ENCODE measurements at regions not wholly inside any gene's neighbourhood (a gene's known extent, or its start where the extent isn't known, plus 50 kb on each side); places are given as distances from the start of the nearest gene placed in this dataset.

- Histone ChIP-seq H3K36me3 (ENCODE audit: control insufficient read depth, insufficient read depth, low read length) (no peaks in the 10 kb centered on the region), H3K27me3 (ENCODE audit: control insufficient read depth, insufficient read depth, low read length, poor library complexity, severe bottlenecking) (no peaks in the 10 kb centered on the region), H3K9me3 (ENCODE audit: control insufficient read depth, low read length) (no peaks in the 10 kb centered on the region), H3K27ac (ENCODE audit: low read depth, low read length) (no peak overlapping the region), H3K9ac (ENCODE audit: extremely low read depth, low read length, poor library complexity, severe bottlenecking) (no peak overlapping the region), H3K4me1 (ENCODE audit: control insufficient read depth, insufficient read depth, low read length) (no peaks in the 10 kb centered on the region), H3K4me3 (ENCODE audit: low read length) (no peak overlapping the region)
- DNase-seq = no peak
- no peaks in the 10 kb centered on the region for H3K27me3 Mint-ChIP-seq (ENCODE audit: insufficient read depth)
- H3K36me3 Mint-ChIP-seq (ENCODE audit: low read depth) = no peaks in the 10 kb centered on the region
- H3K27ac Mint-ChIP-seq = no peak overlapping the region
- H3K4me3 Mint-ChIP-seq = no peak overlapping the region
- WGBS, 2 experiments (ENCODE audit: insufficient coverage in 1 of 2, insufficient read length in 1 of 2) = 95 to 96% methylated on average over 10 to 31 of the region's 31 CpGs
- peaks cover 12% of the 10 kb centered on the region for H3K9me3 Mint-ChIP-seq
- no peaks in the 10 kb centered on the region for H3K4me1 Mint-ChIP-seq
- no peak for TF ChIP-seq CTCF (conservative IDR thresholded peaks at IDR 0.05)
These were observed 514.5 kb upstream of the GJE1 start for GRCh38 chr6:141618180-141618581.

GRCh38 chr6:141610741-141611140 lies 522.0 kb upstream of the GJE1 start:
- Mint-ChIP-seq H3K4me1 (no peaks in the 10 kb centered on the region), H3K9me3 (peaks cover 24% of the 10 kb centered on the region), H3K36me3 (ENCODE audit: low read depth) (no peaks in the 10 kb centered on the region), H3K27ac (no peak overlapping the region), H3K27me3 (ENCODE audit: insufficient read depth) (no peaks in the 10 kb centered on the region), H3K4me3 (no peak overlapping the region)
- H3K4me1 ChIP-seq (ENCODE audit: control insufficient read depth, insufficient read depth, low read length) = no peaks in the 10 kb centered on the region
- H3K27me3 ChIP-seq (ENCODE audit: control insufficient read depth, insufficient read depth, low read length, poor library complexity, severe bottlenecking) = no peaks in the 10 kb centered on the region
- no peak overlapping the region for H3K4me3 ChIP-seq (ENCODE audit: low read length)
- H3K9ac ChIP-seq (ENCODE audit: extremely low read depth, low read length, poor library complexity, severe bottlenecking) = no peak overlapping the region
- 81% methylated on average over 4 to 5 of the region's 5 CpGs for WGBS, 2 experiments (ENCODE audit: insufficient coverage in 1 of 2, insufficient read length in 1 of 2)
- DNase-seq = peak; percentile 52
- H3K9me3 ChIP-seq (ENCODE audit: control insufficient read depth, low read length) = peaks cover 27% of the 10 kb centered on the region
- no peak overlapping the region for H3K27ac ChIP-seq (ENCODE audit: low read depth, low read length)
- peak; percentile 70 for TF ChIP-seq CTCF (conservative IDR thresholded peaks at IDR 0.05)
- H3K36me3 ChIP-seq (ENCODE audit: control insufficient read depth, insufficient read depth, low read length) = no peaks in the 10 kb centered on the region

GRCh38 chr6:141607956-141608355 lies 524.8 kb upstream of the GJE1 start:
- H3K9me3 Mint-ChIP-seq = peaks cover 34% of the 10 kb centered on the region
- TF ChIP-seq CTCF (conservative IDR thresholded peaks at IDR 0.05) = no peak
- no peaks in the 10 kb centered on the region for H3K36me3 ChIP-seq (ENCODE audit: control insufficient read depth, insufficient read depth, low read length)
- no peaks in the 10 kb centered on the region for H3K36me3 Mint-ChIP-seq (ENCODE audit: low read depth)
- 79 to 98% methylated on average over 2 to 3 of the region's 3 CpGs for WGBS, 2 experiments (ENCODE audit: insufficient coverage in 1 of 2, insufficient read length in 1 of 2)
- H3K27me3 ChIP-seq (ENCODE audit: control insufficient read depth, insufficient read depth, low read length, poor library complexity, severe bottlenecking) = no peaks in the 10 kb centered on the region
- H3K4me1 Mint-ChIP-seq = no peaks in the 10 kb centered on the region
- H3K27ac Mint-ChIP-seq = no peak overlapping the region
- no peak overlapping the region for H3K4me3 Mint-ChIP-seq
- H3K27ac ChIP-seq (ENCODE audit: low read depth, low read length) = no peak overlapping the region
- no peaks in the 10 kb centered on the region for H3K4me1 ChIP-seq (ENCODE audit: control insufficient read depth, insufficient read depth, low read length)
- no peaks in the 10 kb centered on the region for H3K27me3 Mint-ChIP-seq (ENCODE audit: insufficient read depth)
- DNase-seq = no peak
- H3K9me3 ChIP-seq (ENCODE audit: control insufficient read depth, low read length) = peaks cover 39% of the 10 kb centered on the region
- H3K4me3 ChIP-seq (ENCODE audit: low read length) = peak overlapping the region; percentile 41
- no peak overlapping the region for H3K9ac ChIP-seq (ENCODE audit: extremely low read depth, low read length, poor library complexity, severe bottlenecking)

Measured in endodermal cell (in vitro differentiated cells).